22Rv1 (cell line): ENCODE measurements at regions not wholly inside any gene's neighbourhood (a gene's known extent, or its start where the extent isn't known, plus 50 kb on each side); places are given as distances from the start of the nearest gene placed in this dataset.

Experiments used
- ZFX ChIP-seq: fragments of 450-650 bp; IDR thresholded peaks from 2 replicates; pipeline ENCODE4 v1.6.1; 2017; ENCODE audit warnings: antibody characterized with exemption, borderline replicate concordance
- TF ChIP-seq, protein P1 (sequence below): fragments of 450-650 bp; IDR thresholded peaks from 2 replicates; pipeline ENCODE4 v1.5.1; 2017; ENCODE audit warnings: mild to moderate bottlenecking

DNA sequence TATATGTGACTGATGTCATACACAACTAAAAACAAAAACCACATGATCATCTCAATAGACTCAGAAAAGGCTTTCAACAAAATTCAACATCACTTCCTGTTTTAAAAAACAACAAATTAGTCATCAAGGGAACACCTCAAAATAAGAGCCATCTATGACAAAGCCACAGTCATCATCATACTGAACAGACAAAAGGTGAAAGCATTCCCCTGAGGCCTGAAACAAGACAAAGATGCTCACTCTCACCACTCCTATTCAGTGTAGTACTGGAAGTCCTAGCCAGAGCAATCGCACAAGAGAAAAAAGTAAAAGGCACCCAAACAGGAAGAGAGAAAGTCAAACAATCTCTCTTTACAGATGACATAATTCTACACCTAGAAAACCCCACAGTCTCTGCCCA, 893.5 kb upstream of the EDIL3 start:
- TF ChIP-seq, protein P1, sequence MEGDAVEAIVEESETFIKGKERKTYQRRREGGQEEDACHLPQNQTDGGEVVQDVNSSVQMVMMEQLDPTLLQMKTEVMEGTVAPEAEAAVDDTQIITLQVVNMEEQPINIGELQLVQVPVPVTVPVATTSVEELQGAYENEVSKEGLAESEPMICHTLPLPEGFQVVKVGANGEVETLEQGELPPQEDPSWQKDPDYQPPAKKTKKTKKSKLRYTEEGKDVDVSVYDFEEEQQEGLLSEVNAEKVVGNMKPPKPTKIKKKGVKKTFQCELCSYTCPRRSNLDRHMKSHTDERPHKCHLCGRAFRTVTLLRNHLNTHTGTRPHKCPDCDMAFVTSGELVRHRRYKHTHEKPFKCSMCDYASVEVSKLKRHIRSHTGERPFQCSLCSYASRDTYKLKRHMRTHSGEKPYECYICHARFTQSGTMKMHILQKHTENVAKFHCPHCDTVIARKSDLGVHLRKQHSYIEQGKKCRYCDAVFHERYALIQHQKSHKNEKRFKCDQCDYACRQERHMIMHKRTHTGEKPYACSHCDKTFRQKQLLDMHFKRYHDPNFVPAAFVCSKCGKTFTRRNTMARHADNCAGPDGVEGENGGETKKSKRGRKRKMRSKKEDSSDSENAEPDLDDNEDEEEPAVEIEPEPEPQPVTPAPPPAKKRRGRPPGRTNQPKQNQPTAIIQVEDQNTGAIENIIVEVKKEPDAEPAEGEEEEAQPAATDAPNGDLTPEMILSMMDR = no peak
- TF ChIP-seq ZFX = no peak
